Astrocyte of the spinal cord (primary cell): ENCODE measurements at regions not wholly inside any gene's neighbourhood (a gene's known extent, or its start where the extent isn't known, plus 50 kb on each side); places are given as distances from the start of the nearest gene placed in this dataset.
"Not testable (repeated sequence)": the region's sequence is repeated elsewhere in the genome, so short reads cannot be mapped to it uniquely, and the experiment has no call there.

ENCODE experiments used
- DNase-seq: peaks from one replicate; pipeline ENCODE4 v3.0.0; 2011; ENCODE audit warnings: low read depth, low spot score
- H3K4me3 ChIP-seq: 2 replicates; pipeline ENCODE4 v1.5.1; 2011; ENCODE audit warnings: low read depth, mild to moderate bottlenecking, low read length, moderate library complexity
- in situ Hi-C: cut with HindIII; loops from 2 replicates; pipeline ENCODE4 v1.10.0; 2017; ENCODE audit warnings: low sequenced_read_pairs
- TF ChIP-seq, protein P1 (sequence below): IDR thresholded peaks from 2 replicates; pipeline ENCODE4 v1.5.1; 2012; ENCODE audit warnings: low read depth, mild to moderate bottlenecking, low read length, inconsistent platforms

DNA sequence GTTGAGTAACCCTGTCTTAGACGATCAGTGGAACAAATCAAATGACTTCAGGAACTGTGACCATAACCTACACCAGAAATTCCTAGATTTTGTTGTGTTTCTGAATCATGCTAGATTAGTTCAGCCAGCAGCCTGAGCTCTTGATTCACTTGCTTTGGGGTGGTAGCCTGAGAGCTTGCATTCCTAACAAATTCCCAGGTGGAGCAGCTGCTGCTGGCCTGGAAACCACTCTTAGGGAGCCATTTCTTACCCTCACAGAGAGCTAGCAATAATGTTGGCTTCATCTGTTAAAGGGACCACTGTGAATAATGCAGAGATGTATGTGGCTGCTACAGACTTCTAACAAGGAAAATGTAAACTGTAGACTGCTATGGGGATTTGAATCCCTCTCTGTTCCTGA, 388.1 kb upstream of the PRR20A start:
- in situ Hi-C loops: no loop called here
- TF ChIP-seq, protein P1, sequence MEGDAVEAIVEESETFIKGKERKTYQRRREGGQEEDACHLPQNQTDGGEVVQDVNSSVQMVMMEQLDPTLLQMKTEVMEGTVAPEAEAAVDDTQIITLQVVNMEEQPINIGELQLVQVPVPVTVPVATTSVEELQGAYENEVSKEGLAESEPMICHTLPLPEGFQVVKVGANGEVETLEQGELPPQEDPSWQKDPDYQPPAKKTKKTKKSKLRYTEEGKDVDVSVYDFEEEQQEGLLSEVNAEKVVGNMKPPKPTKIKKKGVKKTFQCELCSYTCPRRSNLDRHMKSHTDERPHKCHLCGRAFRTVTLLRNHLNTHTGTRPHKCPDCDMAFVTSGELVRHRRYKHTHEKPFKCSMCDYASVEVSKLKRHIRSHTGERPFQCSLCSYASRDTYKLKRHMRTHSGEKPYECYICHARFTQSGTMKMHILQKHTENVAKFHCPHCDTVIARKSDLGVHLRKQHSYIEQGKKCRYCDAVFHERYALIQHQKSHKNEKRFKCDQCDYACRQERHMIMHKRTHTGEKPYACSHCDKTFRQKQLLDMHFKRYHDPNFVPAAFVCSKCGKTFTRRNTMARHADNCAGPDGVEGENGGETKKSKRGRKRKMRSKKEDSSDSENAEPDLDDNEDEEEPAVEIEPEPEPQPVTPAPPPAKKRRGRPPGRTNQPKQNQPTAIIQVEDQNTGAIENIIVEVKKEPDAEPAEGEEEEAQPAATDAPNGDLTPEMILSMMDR: no peak

DNA sequence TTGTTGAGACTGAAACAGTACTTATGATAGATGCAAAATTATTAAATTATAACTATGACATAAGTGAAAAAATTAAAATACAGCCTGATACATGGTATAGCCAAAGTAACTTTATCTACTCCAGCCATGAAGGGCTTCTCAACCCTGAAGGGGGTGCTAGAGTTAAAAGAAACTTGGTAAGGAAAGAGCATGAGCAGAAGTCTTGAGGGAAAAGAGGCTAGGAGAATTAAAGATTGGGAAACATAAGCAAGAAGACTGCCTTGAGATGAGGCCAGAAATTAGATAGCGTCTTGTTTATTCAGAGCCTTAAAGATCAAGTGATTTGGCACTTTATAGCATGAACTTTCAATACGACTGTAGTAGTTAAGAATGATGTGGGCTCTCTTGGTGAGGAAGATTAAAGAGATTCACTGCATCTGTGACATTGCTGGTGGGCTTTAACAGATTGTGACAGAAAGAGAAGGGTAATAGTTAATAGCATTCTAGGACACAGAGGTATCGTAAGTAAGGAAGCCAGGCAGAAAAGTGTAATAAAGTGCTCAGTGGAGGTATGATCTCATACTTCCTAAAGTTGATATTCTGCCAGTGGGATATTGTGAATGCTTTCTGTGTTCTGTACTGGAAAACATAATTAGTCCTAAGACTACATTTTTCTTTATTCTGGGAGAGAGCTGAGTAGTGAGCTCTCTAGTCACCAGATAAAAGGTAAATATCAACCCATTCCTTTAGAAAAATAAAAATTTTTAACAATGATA, 385.4 kb upstream of the PRR20A start:
- TF ChIP-seq, protein P1: no peak
- in situ Hi-C loops: no loop called here
- no peak overlapping the region for H3K4me3 ChIP-seq
- no peak for DNase-seq

More for the DNA sequence above, 388.1 kb upstream of the PRR20A start:
- no peak for DNase-seq
- no peak overlapping the region for H3K4me3 ChIP-seq

DNA sequence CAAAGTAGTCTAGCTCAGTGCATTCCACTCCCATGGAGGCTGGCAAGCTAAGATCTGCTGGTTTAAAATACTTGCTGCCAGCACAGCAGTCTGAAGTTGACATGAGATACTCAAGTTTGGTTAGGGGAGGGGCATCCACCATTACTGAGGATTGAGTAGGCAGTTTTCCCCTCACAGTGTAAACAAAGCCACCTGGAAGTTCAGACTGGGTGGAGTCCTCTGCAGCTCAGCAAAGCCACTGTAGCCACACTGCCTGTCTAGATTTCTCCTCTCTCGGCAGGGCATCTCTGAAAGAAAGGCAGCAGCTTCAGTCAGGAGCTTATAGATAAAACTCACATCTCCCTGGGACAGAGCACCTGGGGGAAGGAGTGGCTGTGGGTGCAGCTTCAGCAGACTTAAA, 377.4 kb upstream of the PRR20A start:
- H3K4me3 ChIP-seq, DNase-seq, in situ Hi-C loops: not testable (repeated sequence)

DNA sequence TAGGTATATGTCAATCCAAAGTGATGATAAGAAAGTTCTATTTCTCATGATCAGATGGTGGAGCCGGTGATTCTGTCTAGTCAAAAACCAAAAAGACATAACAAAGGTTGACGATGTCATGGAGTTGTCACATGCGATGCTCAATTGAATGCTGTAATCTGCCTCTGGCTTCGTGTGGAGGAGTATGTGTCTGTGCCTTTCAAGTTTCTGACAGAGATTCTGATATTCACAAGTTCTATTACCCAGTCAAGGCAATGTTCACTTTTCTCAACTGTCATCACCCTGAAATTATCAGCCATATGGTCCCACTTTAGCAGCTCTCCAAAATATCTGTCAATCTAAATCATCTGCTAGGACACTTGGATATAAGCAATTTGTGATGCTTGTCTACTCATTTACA, 367.6 kb upstream of the PRR20A start:
- in situ Hi-C loops: no loop called here
- TF ChIP-seq, protein P1: no peak
- no peak overlapping the region for H3K4me3 ChIP-seq
- no peak for DNase-seq

DNA sequence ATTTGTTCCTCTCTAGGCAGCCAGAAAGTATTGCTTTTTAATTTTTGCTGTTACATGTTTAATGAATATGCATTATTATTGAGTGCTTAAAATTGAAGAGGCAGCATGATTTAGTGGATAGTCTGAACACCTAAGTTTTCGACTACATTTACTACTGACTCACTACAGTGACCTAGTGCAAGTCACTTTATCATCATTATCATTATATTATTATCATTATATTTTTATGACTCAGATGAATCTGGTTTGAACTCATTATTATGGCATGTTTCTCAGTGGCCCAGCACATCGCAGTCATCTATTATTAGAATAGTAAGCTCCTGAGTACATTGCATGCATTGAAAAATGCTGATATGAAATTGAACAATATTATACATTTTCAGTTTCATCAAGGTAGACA, 351.2 kb upstream of the PRR20A start:
- in situ Hi-C loops: no loop called here
- no peak overlapping the region for H3K4me3 ChIP-seq
- DNase-seq: no peak
- TF ChIP-seq, protein P1: no peak

DNA sequence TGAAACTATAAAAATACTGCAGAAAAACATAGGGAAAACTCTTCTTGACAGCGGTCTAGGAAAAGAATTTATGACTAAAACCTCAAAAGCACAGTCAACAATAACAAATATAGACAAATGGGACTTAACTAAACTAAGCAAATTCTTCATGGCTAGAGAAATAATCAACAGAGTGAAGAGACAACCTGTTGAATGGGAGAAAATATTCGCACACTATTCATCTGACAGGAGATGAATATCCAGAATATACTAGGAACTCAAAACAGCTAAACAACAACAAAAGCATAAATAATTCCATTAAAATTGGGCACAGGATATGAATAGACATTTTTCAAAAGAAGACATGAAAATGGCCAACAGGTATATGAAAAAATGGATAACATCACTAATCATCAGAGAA, 303.6 kb upstream of the PRR20A start:
- in situ Hi-C loops: no loop called here
- DNase-seq: no peak
- H3K4me3 ChIP-seq: no peak overlapping the region
- TF ChIP-seq, protein P1: no peak

DNA sequence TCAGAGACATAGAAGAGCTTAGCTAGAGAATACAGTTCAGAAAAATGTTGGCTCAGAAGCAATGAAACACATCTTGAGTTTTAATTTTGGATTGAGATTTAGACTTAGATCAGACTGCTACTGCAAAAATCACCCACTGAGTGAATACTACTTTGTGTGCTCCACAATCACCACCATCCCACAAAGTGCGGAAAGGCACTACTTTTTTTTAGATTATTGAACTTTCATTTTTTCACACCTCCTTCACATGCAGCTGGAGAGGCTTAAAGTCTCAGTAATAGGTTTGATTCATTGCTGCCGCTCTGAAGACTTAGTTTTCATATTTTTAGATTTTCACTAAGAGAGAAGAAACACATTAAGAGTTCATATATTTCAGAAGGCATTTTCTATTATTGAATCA, 289.9 kb upstream of the PRR20A start:
- in situ Hi-C loops: no loop called here
- DNase-seq: no peak
- TF ChIP-seq, protein P1: no peak
- no peak overlapping the region for H3K4me3 ChIP-seq
